Chondrocyte (in vitro differentiated cells): ENCODE measurements at regions not wholly inside any gene's neighbourhood (a gene's known extent, or its start where the extent isn't known, plus 50 kb on each side); places are given as distances from the start of the nearest gene placed in this dataset.
"Not testable (repeated sequence)": the region's sequence is repeated elsewhere in the genome, so short reads cannot be mapped to it uniquely, and the experiment has no call there.

Experiments
- DNase-seq: peaks from one replicate; pipeline ENCODE4 v3.0.0; 2021; ENCODE audit warnings: mixed read lengths, low spot score
- H3K27ac Mint-ChIP-seq: one replicate; pipeline ENCODE4 v1.8.0; 2021; ENCODE audit warnings: mild to moderate bottlenecking, moderate library complexity, mixed read lengths; ENCODE audit not compliant: unreplicated experiment
- H3K27me3 Mint-ChIP-seq: 2 replicates; pipeline ENCODE4 v1.8.0; 2021; ENCODE audit warnings: low read depth, mixed read lengths
- H3K36me3 Mint-ChIP-seq: 2 replicates; pipeline ENCODE4 v1.8.0; 2021; ENCODE audit warnings: low read depth, mixed read lengths
- H3K4me1 Mint-ChIP-seq: 2 replicates; pipeline ENCODE4 v1.8.0; 2021; ENCODE audit warnings: low read depth, mild to moderate bottlenecking, mixed read lengths
- H3K4me3 Mint-ChIP-seq: one replicate; pipeline ENCODE4 v1.8.0; 2021; ENCODE audit warnings: mild to moderate bottlenecking, moderate library complexity, mixed read lengths; ENCODE audit not compliant: unreplicated experiment
- H3K9me3 Mint-ChIP-seq: 2 replicates; pipeline ENCODE4 v1.8.0; 2021; ENCODE audit warnings: low read depth, mixed read lengths
- TF ChIP-seq, protein P1 (sequence below): fragments of 200-600 bp; sonication (generic); IDR thresholded peaks from 2 replicates; pipeline ENCODE4 v1.5.0; 2021; ENCODE audit warnings: antibody characterized with exemption, mild to moderate bottlenecking, moderate library complexity

DNA sequence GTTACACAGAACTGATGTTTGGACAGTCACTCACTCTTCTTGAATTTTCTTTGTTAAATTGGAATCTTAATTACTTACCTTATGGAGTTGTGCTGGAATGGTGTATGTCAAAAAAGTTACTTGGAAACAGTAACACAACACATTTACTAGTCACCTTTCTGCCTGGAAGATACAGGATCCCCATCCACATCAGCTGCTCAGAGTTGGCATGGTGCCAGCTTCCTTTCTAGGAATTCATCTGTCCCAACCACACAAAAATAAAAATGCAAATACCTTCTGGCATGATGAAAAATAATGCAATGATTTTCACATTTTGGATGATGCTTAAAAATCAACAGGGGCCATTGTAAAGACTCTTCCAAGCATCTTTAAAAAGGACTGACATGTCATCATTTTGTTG lies 341.5 kb downstream of the TMEM38B start:
- DNase-seq = no peak
- no peak overlapping the region for H3K27ac Mint-ChIP-seq
- no peak overlapping the region for H3K4me3 Mint-ChIP-seq
- peaks cover 11% of the 10 kb centered on the region for H3K4me1 Mint-ChIP-seq
- H3K36me3 Mint-ChIP-seq = no peaks in the 10 kb centered on the region
- H3K9me3 Mint-ChIP-seq = peaks cover 7% of the 10 kb centered on the region
- H3K27me3 Mint-ChIP-seq = no peaks in the 10 kb centered on the region
- TF ChIP-seq, protein P1, sequence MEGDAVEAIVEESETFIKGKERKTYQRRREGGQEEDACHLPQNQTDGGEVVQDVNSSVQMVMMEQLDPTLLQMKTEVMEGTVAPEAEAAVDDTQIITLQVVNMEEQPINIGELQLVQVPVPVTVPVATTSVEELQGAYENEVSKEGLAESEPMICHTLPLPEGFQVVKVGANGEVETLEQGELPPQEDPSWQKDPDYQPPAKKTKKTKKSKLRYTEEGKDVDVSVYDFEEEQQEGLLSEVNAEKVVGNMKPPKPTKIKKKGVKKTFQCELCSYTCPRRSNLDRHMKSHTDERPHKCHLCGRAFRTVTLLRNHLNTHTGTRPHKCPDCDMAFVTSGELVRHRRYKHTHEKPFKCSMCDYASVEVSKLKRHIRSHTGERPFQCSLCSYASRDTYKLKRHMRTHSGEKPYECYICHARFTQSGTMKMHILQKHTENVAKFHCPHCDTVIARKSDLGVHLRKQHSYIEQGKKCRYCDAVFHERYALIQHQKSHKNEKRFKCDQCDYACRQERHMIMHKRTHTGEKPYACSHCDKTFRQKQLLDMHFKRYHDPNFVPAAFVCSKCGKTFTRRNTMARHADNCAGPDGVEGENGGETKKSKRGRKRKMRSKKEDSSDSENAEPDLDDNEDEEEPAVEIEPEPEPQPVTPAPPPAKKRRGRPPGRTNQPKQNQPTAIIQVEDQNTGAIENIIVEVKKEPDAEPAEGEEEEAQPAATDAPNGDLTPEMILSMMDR = no peak

DNA sequence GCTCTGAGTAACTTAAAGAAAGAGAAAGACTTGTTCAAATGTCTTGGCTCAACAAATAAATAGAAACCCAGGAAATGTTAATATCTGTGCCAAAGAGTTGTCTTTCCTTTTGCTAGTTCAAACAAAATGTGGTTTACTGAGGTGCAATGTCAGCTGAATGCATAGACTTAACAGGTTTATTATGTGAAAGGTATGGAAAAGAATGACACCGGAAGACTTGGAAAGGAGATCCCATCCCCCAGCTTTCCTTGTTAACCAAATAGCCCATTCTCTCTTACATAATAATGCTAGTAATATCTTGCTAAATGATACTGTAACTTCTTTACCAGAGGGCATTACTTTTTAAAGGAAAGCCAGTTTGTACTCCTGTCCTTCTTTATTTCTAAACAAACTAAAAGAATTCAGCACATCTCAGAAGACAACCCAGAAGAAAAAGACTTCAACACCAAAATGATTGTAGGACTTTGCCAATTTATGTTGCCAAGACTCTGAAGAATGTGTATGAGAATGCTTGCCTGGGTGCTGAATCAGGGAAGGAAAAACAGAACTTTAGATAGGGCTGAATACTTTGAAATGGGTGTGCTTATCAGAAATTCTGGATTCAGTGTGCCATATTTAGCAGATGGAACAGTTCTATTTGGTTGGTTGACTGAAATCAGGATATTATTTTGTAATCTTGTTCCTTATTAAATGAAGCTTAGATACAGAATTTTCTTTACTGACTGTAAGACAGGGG lies 344.1 kb downstream of the TMEM38B start:
- TF ChIP-seq, protein P1 = no peak
- Mint-ChIP-seq H3K36me3 (no peaks in the 10 kb centered on the region), H3K27ac (no peak overlapping the region), H3K4me3 (no peak overlapping the region), H3K27me3 (no peaks in the 10 kb centered on the region), H3K9me3 (no peaks in the 10 kb centered on the region), H3K4me1 (peaks cover 11% of the 10 kb centered on the region)
- DNase-seq = no peak

DNA sequence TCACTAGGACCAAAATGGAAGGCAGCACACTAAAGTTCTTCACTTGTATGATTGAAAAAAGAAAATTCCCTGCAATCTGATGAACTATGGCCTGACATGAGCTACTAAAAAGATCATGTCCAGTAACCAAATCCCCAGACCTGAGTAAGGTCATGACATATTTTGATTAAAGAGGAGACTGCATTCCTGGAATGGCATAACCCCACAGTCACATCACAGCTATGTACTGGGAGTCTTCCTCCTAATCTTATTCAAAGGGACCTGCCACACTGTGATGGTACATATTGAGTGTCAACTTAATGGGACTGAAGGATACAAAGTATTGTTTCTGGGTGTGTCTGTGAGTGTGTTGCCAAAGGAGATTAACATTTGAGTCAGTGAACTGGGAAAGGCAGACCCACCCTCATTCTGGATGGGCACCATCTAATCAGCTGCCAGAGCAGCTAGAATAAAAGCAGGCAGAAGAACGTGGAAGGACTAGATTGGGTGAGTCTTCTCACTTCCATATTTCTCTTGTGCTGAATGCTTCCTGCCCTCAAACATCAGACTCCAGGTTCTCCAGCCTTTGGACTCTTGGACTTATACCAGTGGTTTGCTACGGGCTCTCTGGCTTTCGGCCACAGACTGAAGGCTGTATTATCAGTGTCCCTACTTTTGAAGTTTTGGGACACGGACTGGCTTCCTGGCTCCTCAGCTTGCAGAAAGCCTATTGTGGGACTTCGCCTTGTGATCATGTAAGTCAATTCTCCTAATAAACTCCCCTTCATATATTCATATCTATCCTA lies 345.0 kb downstream of the TMEM38B start:
- Mint-ChIP-seq H3K9me3 (peaks cover 1% of the 10 kb centered on the region), H3K4me1 (peaks cover 11% of the 10 kb centered on the region), H3K27ac (no peak overlapping the region), H3K27me3 (no peaks in the 10 kb centered on the region), H3K36me3 (no peaks in the 10 kb centered on the region), H3K4me3 (no peak overlapping the region)
- TF ChIP-seq, protein P1 = no peak
- DNase-seq = no peak

DNA sequence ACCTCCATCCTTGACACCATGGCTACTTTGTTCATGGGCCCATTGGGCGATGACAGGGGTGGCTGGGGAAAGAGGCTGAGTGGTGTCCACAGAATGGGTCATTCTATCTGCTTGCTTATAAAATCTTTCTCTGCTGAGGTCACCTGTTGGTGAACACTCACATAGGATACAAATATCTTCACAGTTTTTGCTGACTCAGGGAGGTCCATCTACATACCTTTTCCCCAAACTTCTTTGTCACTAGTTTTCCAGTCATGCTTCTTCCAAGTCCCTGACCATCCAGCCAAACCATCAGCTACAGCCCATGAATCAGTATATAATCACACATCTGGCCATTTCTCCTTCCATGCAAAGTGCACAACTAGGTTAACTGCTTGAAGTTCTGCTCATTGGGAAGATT lies 347.6 kb downstream of the TMEM38B start:
- H3K4me1 Mint-ChIP-seq = peaks cover 11% of the 10 kb centered on the region
- H3K27ac Mint-ChIP-seq, H3K4me3 Mint-ChIP-seq, H3K36me3 Mint-ChIP-seq, H3K9me3 Mint-ChIP-seq, H3K27me3 Mint-ChIP-seq, DNase-seq: not testable (repeated sequence)

DNA sequence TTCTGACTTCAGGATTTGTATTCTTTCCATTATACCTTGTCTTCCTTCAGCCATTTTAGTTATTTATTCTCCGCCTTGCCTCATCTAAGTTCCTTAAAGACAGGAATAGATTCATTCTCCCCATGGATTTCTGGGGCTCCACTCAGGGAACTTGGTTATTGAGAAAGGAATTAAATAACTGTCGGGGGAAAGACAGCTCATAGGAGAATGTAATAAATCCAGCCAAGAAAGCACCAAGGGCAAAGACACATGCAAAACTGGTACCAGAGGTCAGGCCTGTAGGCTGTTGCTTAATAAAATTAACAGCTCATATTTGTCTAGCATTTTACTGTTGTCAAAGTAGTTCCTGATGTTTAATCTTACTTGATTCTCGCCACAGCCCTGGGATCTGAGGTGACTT lies 357.2 kb downstream of the TMEM38B start:
- Mint-ChIP-seq H3K27me3 (no peaks in the 10 kb centered on the region), H3K4me3 (no peak overlapping the region), H3K9me3 (peaks cover 22% of the 10 kb centered on the region), H3K4me1 (no peaks in the 10 kb centered on the region), H3K27ac (no peak overlapping the region), H3K36me3 (peaks cover 2% of the 10 kb centered on the region)
- TF ChIP-seq, protein P1 = no peak
- no peak for DNase-seq
